ENCODE measurements at regions not wholly inside any gene's neighbourhood (a gene's known extent, or its start where the extent isn't known, plus 50 kb on each side); places are given as distances from the start of the nearest gene placed in this dataset.

DNA sequence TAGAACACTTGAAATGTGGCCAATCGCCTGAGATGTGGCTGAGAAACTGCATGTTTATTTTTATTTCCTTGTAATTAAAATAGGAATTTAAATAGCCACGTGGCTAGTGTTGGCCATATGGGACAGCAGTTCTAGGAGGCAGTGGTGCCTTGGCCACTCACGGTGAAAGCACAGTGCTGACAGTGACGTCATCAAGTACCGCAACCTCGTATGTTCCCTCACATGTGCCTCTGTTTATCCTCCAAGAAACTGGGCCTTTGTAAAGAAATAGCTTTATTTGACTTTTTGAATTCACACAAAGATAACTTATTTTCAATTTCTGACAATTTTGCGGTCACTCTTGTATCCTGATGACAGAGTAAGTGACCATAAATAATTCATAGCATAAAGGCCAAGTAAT, 575.0 kb downstream of the DCDC2C start:
- no peak for TF ChIP-seq POLR2A (IDR thresholded peaks at IDR 0.05)
- TF ChIP-seq, protein P1, sequence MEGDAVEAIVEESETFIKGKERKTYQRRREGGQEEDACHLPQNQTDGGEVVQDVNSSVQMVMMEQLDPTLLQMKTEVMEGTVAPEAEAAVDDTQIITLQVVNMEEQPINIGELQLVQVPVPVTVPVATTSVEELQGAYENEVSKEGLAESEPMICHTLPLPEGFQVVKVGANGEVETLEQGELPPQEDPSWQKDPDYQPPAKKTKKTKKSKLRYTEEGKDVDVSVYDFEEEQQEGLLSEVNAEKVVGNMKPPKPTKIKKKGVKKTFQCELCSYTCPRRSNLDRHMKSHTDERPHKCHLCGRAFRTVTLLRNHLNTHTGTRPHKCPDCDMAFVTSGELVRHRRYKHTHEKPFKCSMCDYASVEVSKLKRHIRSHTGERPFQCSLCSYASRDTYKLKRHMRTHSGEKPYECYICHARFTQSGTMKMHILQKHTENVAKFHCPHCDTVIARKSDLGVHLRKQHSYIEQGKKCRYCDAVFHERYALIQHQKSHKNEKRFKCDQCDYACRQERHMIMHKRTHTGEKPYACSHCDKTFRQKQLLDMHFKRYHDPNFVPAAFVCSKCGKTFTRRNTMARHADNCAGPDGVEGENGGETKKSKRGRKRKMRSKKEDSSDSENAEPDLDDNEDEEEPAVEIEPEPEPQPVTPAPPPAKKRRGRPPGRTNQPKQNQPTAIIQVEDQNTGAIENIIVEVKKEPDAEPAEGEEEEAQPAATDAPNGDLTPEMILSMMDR (IDR thresholded peaks at IDR 0.05), result no peak
- intact Hi-C loops (cut with DNase I), result no loop called here
- no peak for DNase-seq
- WGBS, 2 donors, result 80 to 87% methylated on average over 7 of the region's 7 CpGs
- Histone ChIP-seq H3K9me3 (no peaks in the 10 kb centered on the region), H3K36me3 (no peaks in the 10 kb centered on the region), H3K27me3 (no peaks in the 10 kb centered on the region), H3K27ac (no peak overlapping the region), H3K4me1 (no peaks in the 10 kb centered on the region), H3K4me3 (replicated peaks in 1 of 3) (no peak overlapping the region)

DNA sequence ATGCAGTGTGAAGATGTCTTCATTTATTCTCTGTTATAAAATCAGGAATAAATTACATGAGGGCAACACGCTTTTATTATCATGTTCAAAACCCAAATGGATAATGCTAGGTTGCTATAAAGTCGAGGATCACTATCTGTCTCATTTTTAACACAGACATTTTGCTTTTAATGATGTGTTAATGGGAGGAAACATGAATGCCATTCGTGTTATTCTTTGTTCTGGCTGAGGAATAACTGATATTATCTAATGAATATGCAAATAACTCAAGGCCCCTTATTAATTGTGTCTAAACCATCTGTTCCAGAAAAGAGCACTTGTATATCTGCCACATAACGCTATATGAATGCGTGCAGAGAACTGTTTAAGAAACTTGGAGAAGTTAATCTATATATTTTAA, 576.1 kb downstream of the DCDC2C start:
- Histone ChIP-seq H3K36me3 (no peaks in the 10 kb centered on the region), H3K9me3 (no peaks in the 10 kb centered on the region), H3K4me3 (replicated peaks in 1 of 3) (no peak overlapping the region), H3K27ac (no peak overlapping the region), H3K4me1 (no peaks in the 10 kb centered on the region), H3K27me3 (no peaks in the 10 kb centered on the region)
- intact Hi-C loops (cut with DNase I), result no loop called here
- WGBS, 2 donors, result 86 to 87% methylated on average over 5 of the region's 5 CpGs
- no peak for DNase-seq
- TF ChIP-seq, protein P1 (IDR thresholded peaks at IDR 0.05), result no peak
- no peak for TF ChIP-seq POLR2A (IDR thresholded peaks at IDR 0.05)

DNA sequence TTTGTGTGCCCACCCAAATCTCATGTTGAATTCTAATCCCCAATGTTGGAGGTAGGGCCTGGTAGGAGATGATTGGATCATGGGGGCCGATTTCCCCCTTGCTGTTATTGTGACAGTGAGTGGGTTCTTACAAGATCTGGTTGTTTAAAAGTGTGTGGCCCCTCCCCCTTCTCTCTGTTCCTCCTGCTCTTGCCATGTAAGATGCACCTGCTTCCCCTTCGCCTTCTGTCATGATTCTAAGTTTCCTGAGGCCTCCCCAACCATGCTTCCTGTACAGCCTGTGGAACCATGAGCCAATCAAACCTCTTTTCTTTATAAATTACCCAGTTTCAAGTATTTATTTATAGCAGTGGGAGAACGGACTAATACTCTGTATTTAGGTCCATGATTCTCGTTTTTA, 588.1 kb downstream of the DCDC2C start:
- no peaks in the 10 kb centered on the region for H3K27me3 ChIP-seq
- TF ChIP-seq POLR2A (IDR thresholded peaks at IDR 0.05), result no peak
- TF ChIP-seq, protein P1 (IDR thresholded peaks at IDR 0.05), result no peak
- H3K4me3 ChIP-seq (replicated peaks in 1 of 3), result no peak overlapping the region
- intact Hi-C loops (cut with DNase I), result no loop called here
- H3K4me1 ChIP-seq, result no peaks in the 10 kb centered on the region
- no peaks in the 10 kb centered on the region for H3K36me3 ChIP-seq
- no peak overlapping the region for H3K27ac ChIP-seq
- 76 to 82% methylated on average over 4 of the region's 4 CpGs for WGBS, 2 donors
- DNase-seq, result no peak
- no peaks in the 10 kb centered on the region for H3K9me3 ChIP-seq

DNA sequence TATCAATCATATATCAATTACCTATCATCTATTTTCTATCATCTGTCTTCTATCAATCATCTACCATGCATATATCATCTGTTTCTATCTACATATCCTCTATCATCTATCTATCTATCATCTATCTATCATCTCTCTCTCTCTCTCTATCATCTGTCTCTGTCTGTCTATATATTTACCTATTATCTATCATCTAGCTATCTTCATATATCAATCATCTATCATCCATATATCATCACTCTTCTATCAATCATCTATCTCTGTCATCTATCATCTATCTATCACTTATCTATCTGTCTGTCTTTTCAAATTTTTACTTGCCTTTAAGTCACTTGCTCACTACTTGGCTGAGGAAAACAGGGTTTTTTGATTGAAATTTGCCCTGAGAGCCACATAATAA, 592.3 kb downstream of the DCDC2C start:
- Histone ChIP-seq H3K27ac (no peak overlapping the region), H3K4me1 (no peaks in the 10 kb centered on the region), H3K4me3 (replicated peaks in 1 of 3) (no peak overlapping the region), H3K27me3 (no peaks in the 10 kb centered on the region), H3K9me3 (no peaks in the 10 kb centered on the region), H3K36me3 (no peaks in the 10 kb centered on the region)
- DNase-seq, result no peak
- intact Hi-C loops (cut with DNase I), result no loop called here
- TF ChIP-seq, protein P1 (IDR thresholded peaks at IDR 0.05), result no peak
- no peak for TF ChIP-seq POLR2A (IDR thresholded peaks at IDR 0.05)

DNA sequence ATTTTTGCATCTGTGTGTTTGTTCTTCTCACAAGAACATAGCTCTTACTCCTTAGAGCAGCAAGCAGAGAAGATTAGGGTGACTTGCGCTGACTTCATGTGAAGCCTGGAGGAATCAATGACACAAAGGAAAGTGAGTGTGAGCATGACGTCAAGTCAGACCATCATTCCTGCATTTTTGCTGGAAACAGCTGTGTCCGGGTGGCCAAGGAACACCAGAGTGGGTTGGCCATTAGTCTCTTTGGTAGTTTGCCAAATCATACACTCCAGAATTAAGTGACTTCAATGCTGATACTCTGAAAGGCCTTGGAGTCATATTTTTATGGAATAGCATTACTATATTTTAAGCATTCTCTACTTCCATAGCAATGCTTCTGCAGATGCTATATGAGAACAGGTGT, 597.2 kb downstream of the DCDC2C start:
- Histone ChIP-seq H3K27ac (no peak overlapping the region), H3K36me3 (no peaks in the 10 kb centered on the region), H3K9me3 (no peaks in the 10 kb centered on the region), H3K27me3 (no peaks in the 10 kb centered on the region), H3K4me3 (replicated peaks in 1 of 3) (no peak overlapping the region), H3K4me1 (no peaks in the 10 kb centered on the region)
- TF ChIP-seq POLR2A (IDR thresholded peaks at IDR 0.05), result no peak
- TF ChIP-seq, protein P1 (IDR thresholded peaks at IDR 0.05), result no peak
- 87 to 93% methylated on average over 3 of the region's 3 CpGs for WGBS, 2 donors
- no peak for DNase-seq
- intact Hi-C loops (cut with DNase I), result no loop called here

Measured in thyroid gland (tissue), 4 donors.